ENCODE measurements at regions not wholly inside any gene's neighbourhood (a gene's known extent, or its start where the extent isn't known, plus 50 kb on each side); places are given as distances from the start of the nearest gene placed in this dataset.

DNA sequence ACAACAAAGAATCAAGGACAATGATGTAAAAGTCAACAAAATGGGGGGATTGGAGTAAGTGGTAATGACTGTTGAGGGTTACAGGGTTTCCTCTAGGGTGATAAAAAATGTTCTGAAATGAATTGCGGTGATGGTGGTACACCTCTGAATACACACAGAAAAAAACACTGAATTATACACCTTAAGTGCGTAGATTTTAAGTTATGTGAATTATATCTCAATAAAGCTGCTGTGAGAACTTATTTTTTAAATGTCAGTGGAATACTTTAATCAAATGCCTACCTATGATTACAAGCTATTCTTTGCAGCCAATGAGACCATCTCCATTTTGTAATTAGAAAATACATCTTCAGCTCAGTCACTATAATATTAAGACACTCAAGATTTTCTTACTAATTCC lies 53.5 kb downstream of the ZNF608 start:
- no peak for DNase-seq (ENCODE audit: low read depth, low spot score)

DNA sequence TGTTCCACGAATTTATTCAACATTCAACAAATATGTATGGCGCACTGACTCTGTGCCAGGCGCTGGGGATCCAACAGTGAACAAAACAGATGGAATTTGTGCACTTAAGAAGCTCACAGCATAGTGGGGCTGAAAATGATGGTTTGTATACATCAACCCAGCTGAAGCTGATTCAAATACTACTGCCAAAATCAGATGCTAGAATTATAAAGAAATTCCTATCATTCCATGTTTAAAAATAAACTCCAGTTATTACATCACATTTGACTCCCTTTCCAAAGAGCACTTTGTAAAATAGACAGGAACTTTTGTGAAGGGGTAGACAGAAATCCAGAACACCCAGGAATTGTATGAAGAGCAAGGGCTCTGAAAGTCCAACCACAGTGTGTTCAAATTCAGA lies 54.1 kb downstream of the ZNF608 start:
- DNase-seq (ENCODE audit: low read depth, low spot score): no peak

DNA sequence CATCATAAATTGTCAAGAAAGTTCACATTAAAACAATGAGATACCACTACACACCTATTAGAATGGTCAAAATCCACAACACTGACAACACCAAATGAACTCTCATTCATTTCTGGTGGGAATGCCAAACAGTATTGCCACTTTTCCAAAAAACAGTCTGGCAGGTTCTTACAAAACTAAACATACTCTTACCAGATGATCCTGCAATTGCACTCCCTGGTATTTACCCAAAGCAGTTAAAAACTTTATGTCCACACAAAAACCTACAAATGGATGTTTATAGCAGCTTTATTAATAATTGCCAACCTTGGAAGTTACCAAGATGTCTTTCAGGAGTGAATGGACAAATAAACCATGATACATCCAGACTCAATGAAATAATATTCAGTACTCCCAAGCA lies 56.8 kb downstream of the ZNF608 start:
- DNase-seq (ENCODE audit: low read depth, low spot score): no peak

DNA sequence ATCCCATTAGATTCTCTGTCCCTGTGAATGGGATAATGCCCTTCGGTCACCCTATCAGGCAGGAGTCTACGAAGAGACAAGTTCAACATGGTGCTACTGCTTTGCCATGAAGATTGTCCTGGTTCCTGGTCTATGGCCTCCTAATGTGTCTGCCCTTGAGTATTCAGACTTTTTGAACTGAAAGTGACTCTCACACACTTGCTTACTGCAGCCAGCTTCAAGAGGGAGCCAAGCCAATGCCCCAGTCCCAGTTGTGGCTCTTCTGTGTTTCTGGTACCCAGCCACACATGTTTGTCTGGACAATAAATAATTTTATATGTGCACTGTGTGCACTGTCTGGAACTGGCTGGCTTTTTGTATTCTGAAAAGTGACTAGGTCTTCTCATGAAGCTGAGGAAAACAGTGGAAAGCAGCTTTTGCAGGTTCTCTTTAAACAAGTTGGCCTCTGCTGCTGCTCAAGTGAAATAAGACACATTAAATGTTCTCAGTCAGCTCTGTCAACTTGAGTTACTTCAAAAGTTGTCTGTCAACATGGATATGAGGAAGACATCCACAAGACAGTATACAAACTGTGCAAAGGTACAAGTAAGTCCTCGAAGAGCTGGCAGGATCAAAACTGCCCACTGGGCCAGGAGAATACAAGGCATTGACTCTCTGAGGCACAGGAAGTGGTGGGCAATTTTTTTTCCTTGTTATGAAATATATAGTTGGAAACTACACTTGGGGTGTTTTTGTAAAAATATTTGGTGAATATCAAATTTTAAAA lies 60.0 kb downstream of the ZNF608 start:
- DNase-seq (ENCODE audit: low read depth, low spot score): no peak

DNA sequence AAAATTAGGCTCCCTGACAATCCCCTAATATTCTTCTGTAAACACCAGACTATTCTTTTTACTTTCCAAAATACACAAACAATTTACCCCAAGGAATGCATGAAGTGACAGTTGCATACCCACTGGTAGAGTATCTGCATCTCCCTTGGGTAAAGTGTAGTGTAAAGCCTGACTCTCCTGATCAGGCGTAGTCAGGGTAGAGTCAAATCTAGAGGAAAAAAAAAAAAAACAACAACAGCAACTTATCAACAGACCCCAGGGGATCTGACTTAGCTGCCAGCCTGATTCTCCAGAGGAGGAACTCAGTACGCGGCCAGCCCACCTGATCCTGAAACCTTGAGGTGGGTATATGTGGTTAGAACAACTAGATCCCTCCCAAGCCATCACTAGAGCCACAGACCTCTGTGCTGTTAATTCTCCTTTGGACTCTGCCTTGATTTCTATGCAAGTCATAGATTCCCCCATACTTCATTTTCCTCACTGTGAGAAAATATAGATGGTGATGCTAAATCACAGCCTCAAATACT lies 61.0 kb downstream of the ZNF608 start:
- DNase-seq (ENCODE audit: low read depth, low spot score): no peak

DNA sequence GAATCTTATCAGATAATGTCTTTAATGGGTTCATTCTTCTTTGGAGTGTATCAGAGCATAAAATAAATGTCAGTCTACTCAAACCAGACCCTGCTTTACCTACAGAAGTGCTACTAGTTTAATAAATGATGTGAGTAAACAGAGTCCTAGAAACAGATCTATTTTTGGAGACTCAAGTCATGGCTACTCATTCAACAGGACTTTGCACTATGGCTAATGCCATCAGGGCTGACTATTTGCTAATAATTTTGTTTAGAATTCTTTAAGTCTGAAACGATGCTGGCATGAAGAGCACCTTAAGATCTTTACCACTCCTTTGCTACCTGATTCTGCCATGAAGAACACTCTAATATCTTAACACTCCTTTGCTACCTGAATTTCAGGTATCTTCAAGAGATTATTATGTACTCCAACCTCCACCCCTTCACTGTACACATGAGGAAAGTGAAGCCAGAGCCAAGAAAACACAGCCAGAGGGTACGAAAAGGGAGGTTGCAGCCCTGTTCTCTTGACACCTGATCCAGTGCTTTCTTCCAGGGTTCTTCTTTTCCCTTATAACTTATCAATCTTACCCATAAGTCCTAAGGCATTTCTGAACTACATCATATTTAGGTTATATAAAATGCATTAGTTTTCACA lies 62.4 kb downstream of the ZNF608 start:
- DNase-seq (ENCODE audit: low read depth, low spot score): no peak

DNA sequence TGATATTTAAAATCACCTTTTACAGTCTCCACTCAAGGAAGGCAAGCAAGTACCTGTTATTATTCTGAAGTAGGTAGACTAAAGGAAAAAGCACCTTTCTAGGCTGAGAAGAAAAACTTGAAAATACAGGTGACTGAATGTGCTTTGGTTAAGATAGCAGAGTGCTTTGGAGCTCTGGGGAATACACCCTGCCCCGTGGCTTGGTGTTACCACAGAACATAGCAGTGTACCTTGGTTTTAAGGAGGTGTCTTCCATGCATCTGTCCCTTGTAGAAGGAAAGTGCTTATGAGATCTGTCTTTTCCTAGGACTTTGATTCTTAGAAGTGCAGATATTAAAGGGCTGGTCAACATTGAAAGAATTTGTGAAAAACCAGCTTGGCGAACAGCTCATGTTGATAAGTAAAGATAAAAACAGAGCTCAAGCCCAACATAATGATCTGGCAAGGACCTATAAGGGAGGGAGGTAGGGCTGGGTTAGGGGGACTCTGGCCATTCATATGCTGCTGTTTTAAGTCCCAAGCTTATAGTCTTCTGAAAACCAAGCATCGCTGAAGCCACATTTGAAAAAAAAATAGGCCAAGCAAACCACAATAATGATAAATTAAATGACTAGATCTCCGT lies 66.8 kb downstream of the ZNF608 start:
- no peak for DNase-seq (ENCODE audit: low read depth, low spot score)

DNA sequence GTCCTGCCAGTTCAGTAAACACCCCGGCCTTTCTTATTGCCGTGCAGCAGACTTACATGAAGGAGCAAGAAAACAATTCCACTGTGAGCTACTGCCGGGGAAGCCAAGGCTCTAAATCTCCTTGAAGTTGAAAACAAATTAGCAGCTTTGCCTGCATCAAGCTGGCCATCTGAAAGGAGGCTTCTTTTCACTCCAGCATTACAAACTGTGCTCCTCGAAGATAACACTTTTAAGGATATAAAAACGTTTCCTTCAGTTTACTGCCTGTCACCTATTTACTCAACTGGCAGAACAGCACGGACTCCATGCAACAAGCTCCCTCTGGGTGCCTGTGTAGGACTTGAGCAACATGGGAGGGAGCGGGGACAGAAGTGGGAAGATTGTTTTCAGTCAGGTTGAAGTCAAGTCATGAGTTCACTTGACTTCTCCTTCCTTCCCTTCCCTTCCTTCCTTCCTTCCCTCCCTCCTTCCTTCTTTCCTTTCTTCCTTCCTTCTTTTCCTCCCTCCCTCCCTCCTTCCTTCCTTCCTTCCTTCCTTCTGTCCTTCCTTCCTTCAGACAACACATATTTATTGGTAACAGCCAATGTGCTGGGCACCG lies 67.4 kb downstream of the ZNF608 start:
- DNase-seq (ENCODE audit: low read depth, low spot score): no peak

DNA sequence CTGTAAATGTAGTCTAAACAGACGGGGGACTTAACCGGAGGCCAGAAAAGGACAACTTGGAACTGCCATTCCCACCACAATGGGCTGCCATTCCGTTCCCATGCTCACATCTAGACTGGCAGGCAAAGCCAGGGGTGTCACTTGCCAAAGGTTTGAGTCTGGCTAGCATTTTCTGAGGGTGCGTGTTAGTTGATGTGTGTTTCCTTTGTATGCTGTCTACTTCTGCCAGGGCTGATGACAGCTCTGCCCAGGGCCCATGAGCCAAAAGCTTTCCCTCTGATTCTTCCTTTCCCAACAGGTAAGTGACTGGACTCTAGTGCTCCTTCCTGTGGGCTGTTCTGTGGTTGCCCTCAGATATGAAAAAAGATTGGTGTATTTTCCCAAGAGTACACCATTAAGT lies 68.0 kb downstream of the ZNF608 start:
- no peak for DNase-seq (ENCODE audit: low read depth, low spot score)

DNA sequence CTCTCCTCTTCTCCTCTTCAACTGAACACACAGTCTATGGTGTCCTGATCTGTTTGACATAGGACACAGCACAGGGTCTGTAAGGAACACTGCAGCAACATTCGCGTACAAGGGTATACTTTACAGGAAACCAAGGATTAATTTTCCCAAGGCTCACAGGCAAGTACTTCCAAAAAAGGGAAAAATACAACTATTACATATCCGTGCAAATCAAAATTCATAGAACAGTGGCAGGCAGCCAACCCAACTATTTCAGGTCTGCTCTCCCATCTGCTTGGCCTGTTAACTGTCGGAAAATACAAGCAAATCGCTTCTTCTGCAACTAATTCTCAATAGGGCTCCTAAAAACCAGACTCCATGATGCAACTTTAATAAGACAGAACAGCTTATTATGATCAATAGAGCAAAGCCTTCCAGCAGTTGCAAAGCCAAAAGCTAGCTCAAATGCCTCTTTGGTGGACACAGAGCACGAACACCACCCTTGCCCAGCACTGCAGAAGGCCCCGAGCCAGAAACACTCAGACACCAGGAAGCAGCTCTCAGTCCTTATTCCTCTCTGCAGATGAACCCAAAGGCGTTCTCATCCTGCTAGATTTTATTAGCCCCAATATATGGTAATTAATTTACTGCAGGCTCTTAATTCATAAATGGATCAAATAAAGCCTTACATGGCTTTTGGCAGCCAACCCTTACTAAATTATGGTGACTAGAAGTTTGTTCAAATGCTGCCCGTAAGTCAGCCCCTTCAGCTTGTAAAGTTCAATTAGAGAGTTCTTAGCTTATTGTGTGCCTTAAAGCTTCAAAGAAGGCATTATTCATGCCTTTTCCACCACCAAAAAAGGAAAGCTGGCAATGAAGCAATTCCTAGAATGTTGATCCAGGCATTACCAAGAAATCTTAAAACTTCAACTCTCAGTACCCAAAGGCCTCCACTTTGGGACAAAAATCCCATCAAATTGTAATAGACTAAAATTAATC lies 68.8 kb downstream of the ZNF608 start:
- DNase-seq (ENCODE audit: low read depth, low spot score): no peak

DNA sequence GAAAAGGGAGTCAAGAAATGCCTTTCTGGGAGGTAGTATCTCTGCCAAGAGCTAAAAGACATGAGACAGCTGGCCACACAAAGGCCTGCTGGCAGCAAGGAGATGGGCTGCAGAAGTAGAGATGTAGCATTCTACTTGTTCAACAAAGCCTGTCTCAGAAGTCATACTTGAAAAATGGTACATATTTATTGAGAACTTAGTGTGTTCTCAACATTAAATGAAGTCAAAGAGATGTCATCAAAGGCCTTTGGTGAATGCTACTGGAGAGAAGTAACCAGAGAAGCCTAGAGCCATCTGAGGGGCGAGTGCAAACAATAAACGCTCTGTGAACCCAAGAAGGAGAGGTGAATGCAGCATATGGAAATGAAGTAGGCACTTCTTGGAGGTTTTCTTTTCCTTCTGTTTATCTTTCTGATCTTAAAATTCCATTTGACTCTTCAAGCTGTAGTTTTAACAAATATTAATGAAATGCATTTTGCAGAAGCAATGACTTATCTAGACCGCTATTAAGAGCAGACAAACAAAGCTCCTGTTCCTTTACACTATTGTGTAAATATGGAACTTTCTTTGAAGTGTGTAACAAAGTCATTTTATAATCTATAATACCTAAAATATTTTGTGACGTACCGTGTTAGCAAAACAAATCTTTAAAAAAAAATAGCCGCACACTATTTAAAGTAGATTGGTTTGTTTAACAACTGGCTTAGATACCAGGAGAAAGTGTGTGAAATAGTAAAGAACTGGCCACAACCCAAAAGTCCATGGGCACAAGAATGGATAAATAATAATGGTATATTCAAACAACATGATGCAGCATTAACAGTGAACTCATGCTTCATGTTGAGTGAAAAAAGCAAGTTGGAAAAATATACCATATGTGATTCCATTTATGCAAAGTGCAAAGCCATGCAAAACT lies 70.2 kb downstream of the ZNF608 start:
- no peak for DNase-seq (ENCODE audit: low read depth, low spot score)

DNA sequence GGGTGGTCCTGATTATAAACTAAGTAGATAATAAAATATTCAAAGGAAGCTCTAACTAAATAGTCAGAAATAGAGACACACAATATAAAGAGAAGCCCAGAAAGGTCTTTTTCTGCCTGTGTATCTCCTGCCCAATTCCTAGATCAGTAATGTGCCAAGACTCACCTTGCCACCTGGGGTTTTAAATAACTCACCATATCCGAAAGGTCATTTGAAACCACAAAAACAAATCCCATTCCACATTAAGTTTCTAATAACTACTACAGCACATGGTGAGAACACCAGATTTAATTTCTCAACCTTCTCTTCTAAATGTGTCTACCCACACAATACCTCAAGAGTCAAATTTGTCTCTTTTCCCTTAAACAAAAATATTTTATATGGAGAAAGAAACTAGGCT lies 75.2 kb downstream of the ZNF608 start:
- no peak for DNase-seq (ENCODE audit: low read depth, low spot score)

DNA sequence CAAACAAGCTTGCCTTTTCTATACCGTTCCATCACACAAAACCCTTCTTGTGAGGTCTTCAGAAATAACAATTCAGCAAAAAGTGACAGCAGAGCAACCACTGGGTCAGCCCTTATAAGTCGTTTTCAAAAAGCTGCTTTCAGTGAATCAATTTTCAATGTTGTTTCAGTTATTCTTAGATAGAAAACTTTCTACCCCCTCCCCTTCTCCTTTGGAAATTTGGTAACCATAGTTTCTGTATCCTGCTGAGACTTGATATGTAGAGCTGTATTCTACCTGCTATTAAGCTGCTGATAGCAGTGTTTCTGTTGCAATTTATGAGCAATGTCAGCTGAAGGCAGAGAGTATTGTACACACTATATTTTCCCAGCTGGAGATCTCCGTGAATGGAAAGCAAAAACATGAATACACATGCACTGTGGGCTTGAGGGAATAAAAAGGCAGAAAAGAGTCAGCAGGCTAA lies 75.7 kb downstream of the ZNF608 start:
- DNase-seq (ENCODE audit: low read depth, low spot score): no peak

DNA sequence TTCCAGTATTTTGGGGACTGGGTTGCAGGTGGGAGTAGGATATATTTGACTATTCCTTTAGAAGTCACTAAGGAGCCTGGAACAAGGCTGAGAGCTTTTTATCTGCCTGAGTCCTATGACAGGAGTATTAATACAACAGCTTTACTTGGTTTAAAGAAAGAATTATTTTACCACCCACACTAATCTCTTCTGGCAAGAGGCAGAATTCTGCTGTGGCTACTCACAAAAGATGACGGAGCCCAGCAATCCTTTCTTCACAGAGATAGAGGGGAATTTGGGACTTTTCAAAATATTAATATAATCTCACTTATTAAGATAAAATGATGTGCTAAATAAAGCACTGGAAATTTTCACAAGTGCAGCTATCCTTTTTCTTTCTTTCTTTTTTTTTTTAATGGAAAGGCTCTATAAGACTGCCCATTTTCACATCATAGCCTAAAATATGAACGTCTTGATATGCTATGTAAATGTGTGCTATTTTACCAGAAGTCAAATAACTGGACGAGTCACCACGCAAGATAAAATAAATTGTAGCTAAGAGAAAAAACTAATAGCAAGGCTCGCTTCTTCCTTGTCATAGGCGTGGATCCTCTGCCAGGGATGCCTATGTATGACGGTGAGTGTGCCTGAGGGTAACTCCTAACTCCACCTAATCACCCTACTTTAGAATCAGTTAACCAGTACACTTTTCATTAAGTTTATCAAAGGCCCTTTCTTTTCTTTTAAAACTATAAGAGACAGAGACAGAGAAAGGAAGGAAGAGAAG lies 76.3 kb downstream of the ZNF608 start:
- no peak for DNase-seq (ENCODE audit: low read depth, low spot score)

DNA sequence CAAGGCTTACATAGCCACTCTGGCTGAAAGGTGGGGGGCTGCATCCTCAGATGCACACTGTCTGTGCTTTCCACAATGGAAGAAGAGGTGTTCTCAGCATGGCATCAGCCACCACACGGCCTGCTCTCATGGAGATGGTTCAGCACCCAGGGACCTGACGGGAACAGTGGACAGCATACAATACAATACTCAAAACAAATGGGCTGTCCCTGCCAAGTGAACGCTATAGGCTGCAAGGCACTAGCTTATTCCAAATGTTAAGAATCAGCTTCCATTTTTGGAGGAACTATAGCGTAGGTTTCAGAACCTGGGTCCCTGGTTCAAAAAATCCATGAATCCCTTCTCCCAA lies 77.2 kb downstream of the ZNF608 start:
- DNase-seq (ENCODE audit: low read depth, low spot score): no peak

DNA sequence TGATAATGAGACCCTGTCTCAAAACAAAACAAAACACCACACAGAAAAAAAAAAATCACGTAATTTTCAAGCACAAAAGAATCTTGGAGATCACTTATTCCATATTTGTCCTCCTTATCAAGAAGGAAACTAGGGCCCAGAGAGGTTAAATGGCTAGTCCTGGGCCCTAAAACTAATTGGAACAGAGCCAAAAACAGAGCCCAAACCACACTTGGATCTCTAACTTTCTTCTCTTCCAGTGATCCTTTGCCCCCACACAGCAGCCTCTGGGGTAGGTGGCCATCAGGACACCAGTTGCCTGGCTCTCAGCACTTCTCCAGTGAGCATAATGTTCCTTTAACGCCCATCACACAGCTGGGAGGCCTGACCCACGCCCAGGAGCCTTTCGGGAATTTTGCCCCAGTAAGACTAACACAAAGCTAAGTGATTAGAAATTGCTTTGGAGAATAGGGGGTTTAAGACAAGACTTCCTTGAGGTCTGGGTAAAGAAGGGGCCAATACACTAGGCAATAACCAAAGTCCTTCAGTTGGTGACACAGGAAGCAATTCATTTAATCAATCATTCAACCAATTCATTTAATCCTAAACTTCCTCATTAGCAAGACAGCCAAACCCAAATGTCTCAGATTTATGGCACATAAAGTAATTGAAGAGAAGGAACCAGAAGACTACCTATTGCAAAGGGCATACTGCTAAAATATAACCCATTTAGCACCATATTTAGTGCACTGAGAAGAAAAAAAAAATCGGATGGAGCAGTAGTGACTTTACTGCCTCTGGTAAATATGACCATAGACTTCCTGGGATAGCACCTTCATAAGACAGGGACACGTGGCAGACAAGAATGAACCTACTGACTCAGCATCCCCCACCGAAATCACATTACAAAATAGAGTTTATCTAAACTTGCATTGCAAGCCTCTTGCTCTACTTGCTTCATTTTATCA lies 77.8 kb downstream of the ZNF608 start:
- no peak for DNase-seq (ENCODE audit: low read depth, low spot score)

DNA sequence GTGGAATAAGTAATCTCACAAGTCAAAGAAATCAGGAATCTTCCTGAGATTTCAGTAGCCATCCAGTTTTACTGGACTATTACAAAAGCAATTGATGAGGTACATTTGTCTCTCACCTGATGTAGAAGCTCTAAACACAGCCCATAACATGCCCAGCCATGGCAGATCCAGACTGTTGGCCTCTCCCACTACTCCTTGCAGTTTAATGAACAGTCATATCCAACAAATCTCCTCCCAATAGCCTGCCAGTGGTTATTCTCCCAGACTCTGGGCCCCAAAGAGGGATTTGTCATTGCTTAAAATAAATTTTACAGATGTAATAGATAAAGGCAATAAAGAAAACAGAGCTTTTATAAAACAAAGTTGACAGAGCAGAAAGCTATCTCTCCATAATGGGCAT lies 80.8 kb downstream of the ZNF608 start:
- DNase-seq (ENCODE audit: low read depth, low spot score): no peak

DNA sequence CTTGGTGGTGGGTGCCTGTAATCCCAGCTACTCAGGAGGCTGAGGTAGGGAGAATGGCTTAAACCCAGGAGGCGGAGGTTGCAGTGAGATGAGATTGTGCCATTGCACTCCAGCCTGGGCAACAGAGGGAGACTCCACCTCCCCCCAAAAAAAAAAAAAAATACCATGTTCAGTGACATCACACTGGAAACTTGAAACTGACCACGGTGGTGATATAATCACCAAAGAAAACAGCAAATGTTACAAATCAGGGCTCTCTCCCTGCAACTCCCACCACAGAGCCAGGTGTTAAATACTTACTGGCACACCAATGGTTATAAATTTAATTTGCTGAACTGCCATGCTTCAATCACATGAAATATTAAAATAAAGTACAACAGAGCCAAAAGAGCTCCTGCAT lies 81.4 kb downstream of the ZNF608 start:
- DNase-seq (ENCODE audit: low read depth, low spot score): no peak
